Endothelial cell of umbilical vein (primary cell): ENCODE measurements at regions not wholly inside any gene's neighbourhood (a gene's known extent, or its start where the extent isn't known, plus 50 kb on each side); places are given as distances from the start of the nearest gene placed in this dataset.

Experiments used
- CTCF ChIP-seq, 2 donors: IDR thresholded peaks; 1 replicate in 1 of 2; 2 replicates in 1 of 2; pipeline ENCODE4 v1.5.1; 2011; ENCODE audit warnings: low read length in 2 of 2, mild to moderate bottlenecking in 2 of 2, moderate library complexity in 2 of 2, control low read depth in 1 of 2, inconsistent platforms in 1 of 2, low read depth in 1 of 2; ENCODE audit not compliant: insufficient read depth in 1 of 2; ENCODE audit errors: extremely low read depth in 1 of 2
- POLR2AphosphoS5 ChIP-seq: IDR thresholded peaks from 2 replicates; pipeline ENCODE4 v1.6.1; 2012; ENCODE audit warnings: low read depth, mild to moderate bottlenecking, control low read depth, low read length, moderate library complexity; ENCODE audit not compliant: insufficient read depth

- TF ChIP-seq CTCF (IDR thresholded peaks at IDR 0.05; ENCODE audit: extremely low read depth in 1 of 2, insufficient read depth in 1 of 2, low read depth in 1 of 2, low read length in 2 of 2) (no peak), POLR2AphosphoS5 (no peak)
Observed at GRCh38 chr1:29893806-29894205, 657.5 kb downstream of the PTPRU start.
